H9 (cell line): ENCODE measurements at regions not wholly inside any gene's neighbourhood (a gene's known extent, or its start where the extent isn't known, plus 50 kb on each side); places are given as distances from the start of the nearest gene placed in this dataset.

Source experiments
- DNase-seq: peaks from one replicate; pipeline ENCODE4 v3.0.0-alpha.2; 2017
- H2AFZ ChIP-seq: one replicate; pipeline ENCODE4 v1.6.1; 2013; ENCODE audit warnings: mild to moderate bottlenecking, low read length, control low read depth, moderate library complexity
- H2AK5ac ChIP-seq: 2 replicates; pipeline ENCODE4 v1.6.1; 2013; ENCODE audit warnings: low read length, control low read depth, mixed read lengths; ENCODE audit not compliant: insufficient read length
- H2BK120ac ChIP-seq: one replicate; pipeline ENCODE4 v1.6.1; 2013; ENCODE audit warnings: low read depth, mild to moderate bottlenecking, low read length, control low read depth, inconsistent platforms; ENCODE audit not compliant: poor library complexity, severe bottlenecking
- H2BK12ac ChIP-seq: 2 replicates; pipeline ENCODE4 v1.6.1; 2013; ENCODE audit warnings: low read length, control low read depth, mixed read lengths, low read depth; ENCODE audit not compliant: insufficient read length
- H2BK15ac ChIP-seq: 2 replicates; pipeline ENCODE4 v1.6.1; 2013; ENCODE audit warnings: low read depth, low read length, control low read depth
- H2BK20ac ChIP-seq: one replicate; pipeline ENCODE4 v1.6.1; 2013; ENCODE audit warnings: low read depth, mild to moderate bottlenecking, low read length, control low read depth, inconsistent platforms; ENCODE audit not compliant: poor library complexity, severe bottlenecking
- H2BK5ac ChIP-seq: 2 replicates; pipeline ENCODE4 v1.6.1; 2013; ENCODE audit warnings: low read length, control low read depth, mixed read lengths; ENCODE audit not compliant: insufficient read length
- H3K14ac ChIP-seq: 2 replicates; pipeline ENCODE4 v1.6.1; 2013; ENCODE audit warnings: low read length, control low read depth; ENCODE audit not compliant: insufficient read depth
- H3K18ac ChIP-seq: 2 replicates; pipeline ENCODE4 v1.6.1; 2013; ENCODE audit warnings: low read depth, mild to moderate bottlenecking, mixed read lengths, low read length, control low read depth; ENCODE audit not compliant: insufficient read length
- H3K23ac ChIP-seq: 2 replicates; pipeline ENCODE4 v1.6.1; 2013; ENCODE audit warnings: low read length, control low read depth, mixed read lengths, low read depth; ENCODE audit not compliant: insufficient read length
- H3K23me2 ChIP-seq: 2 replicates; pipeline ENCODE4 v1.6.1; 2013; ENCODE audit warnings: low read depth, mild to moderate bottlenecking, mixed read lengths, low read length, control low read depth; ENCODE audit not compliant: insufficient read length, poor library complexity, severe bottlenecking
- H3K27ac ChIP-seq: 2 replicates; pipeline ENCODE4 v1.5.1; 2013; ENCODE audit warnings: low read length, control low read depth, mixed read lengths, low read depth; ENCODE audit not compliant: insufficient read length
- H3K27me3 ChIP-seq: 2 replicates; pipeline ENCODE4 v1.6.1; 2013; ENCODE audit warnings: low read length, control low read depth, inconsistent platforms; ENCODE audit not compliant: insufficient read depth
- H3K4ac ChIP-seq: 2 replicates; pipeline ENCODE4 v1.6.1; 2013; ENCODE audit warnings: low read depth, mild to moderate bottlenecking, control low read depth, inconsistent platforms, low read length, moderate library complexity
- H3K4me1 ChIP-seq: 2 replicates; pipeline ENCODE4 v1.6.1; 2013; ENCODE audit warnings: low read length, control low read depth, inconsistent platforms; ENCODE audit not compliant: insufficient read depth
- H3K4me2 ChIP-seq: 2 replicates; pipeline ENCODE4 v1.6.1; 2013; ENCODE audit warnings: low read length, control low read depth, mixed read lengths; ENCODE audit not compliant: insufficient read length, insufficient read depth
- H3K56ac ChIP-seq: 2 replicates; pipeline ENCODE4 v1.6.1; 2013; ENCODE audit warnings: low read depth, mild to moderate bottlenecking, mixed read lengths, low read length, control low read depth; ENCODE audit not compliant: insufficient read length
- H3K79me1 ChIP-seq: 2 replicates; pipeline ENCODE4 v1.6.1; 2013; ENCODE audit warnings: low read depth, mild to moderate bottlenecking, moderate library complexity, low read length, control low read depth, inconsistent platforms; ENCODE audit not compliant: insufficient read depth, poor library complexity, severe bottlenecking
- H3K79me2 ChIP-seq: 2 replicates; pipeline ENCODE4 v1.6.1; 2013; ENCODE audit warnings: low read length, control low read depth, inconsistent platforms; ENCODE audit not compliant: insufficient read depth
- H3K9ac ChIP-seq: 2 replicates; pipeline ENCODE4 v1.6.1; 2013; ENCODE audit warnings: low read length, control low read depth, mixed read lengths; ENCODE audit not compliant: insufficient read length; ENCODE audit errors: extremely low read depth
- H3K9me3 ChIP-seq: one replicate; pipeline ENCODE4 v1.6.1; 2013; ENCODE audit warnings: low read depth, low read length, inconsistent platforms; ENCODE audit not compliant: control insufficient read depth
- H3T11ph ChIP-seq: one replicate; pipeline ENCODE4 v1.6.1; 2013; ENCODE audit warnings: mild to moderate bottlenecking, low read length, control low read depth, inconsistent platforms
- H4K20me1 ChIP-seq: one replicate; pipeline ENCODE4 v1.6.1; 2013; ENCODE audit not compliant: control insufficient read depth, insufficient read length, insufficient read depth
- H4K5ac ChIP-seq: 2 replicates; pipeline ENCODE4 v1.6.1; 2013; ENCODE audit warnings: low read depth, mild to moderate bottlenecking, mixed read lengths, low read length, control low read depth; ENCODE audit not compliant: insufficient read length
- H4K8ac ChIP-seq: replicated peaks from 2 replicates; pipeline ENCODE4 v1.6.1; 2013; ENCODE audit warnings: low read length, control low read depth, mixed read lengths, low read depth; ENCODE audit not compliant: insufficient read length
- H4K91ac ChIP-seq: 2 replicates; pipeline ENCODE4 v1.6.1; 2013; ENCODE audit warnings: low read depth, mild to moderate bottlenecking, moderate library complexity, mixed read lengths, low read length, control low read depth; ENCODE audit not compliant: insufficient read length
- H3K27ac Mint-ChIP-seq, 3 experiments: 2 replicates in 2 of 3; 3 replicates in 1 of 3; pipeline ENCODE4 v1.8.0; 2020 to 2021; ENCODE audit warnings: mixed read lengths in 3 of 3, mild to moderate bottlenecking in 1 of 3, moderate library complexity in 1 of 3
- H3K27me3 Mint-ChIP-seq: 2 replicates; pipeline ENCODE4 v1.8.0; 2021; ENCODE audit warnings: low read depth, mild to moderate bottlenecking, moderate library complexity, mixed read lengths
- H3K36me3 Mint-ChIP-seq, 3 experiments: 2 replicates in 2 of 3; 3 replicates in 1 of 3; pipeline ENCODE4 v1.8.0; 2020 to 2021; ENCODE audit warnings: low read depth in 3 of 3, mixed read lengths in 3 of 3; ENCODE audit not compliant: insufficient read depth in 1 of 3
- H3K4me1 Mint-ChIP-seq, 2 experiments: 2 replicates each; pipeline ENCODE4 v1.8.0; 2020; ENCODE audit warnings: mixed read lengths in 2 of 2
- H3K4me3 Mint-ChIP-seq, 2 experiments: 2 replicates in 1 of 2; 3 replicates in 1 of 2; pipeline ENCODE4 v1.8.0; 2020 to 2021; ENCODE audit warnings: mild to moderate bottlenecking in 2 of 2, mixed read lengths in 2 of 2, moderate library complexity in 1 of 2
- H3K9me3 Mint-ChIP-seq, 2 experiments: 2 replicates in 1 of 2; 3 replicates in 1 of 2; pipeline ENCODE4 v1.8.0; 2020; ENCODE audit warnings: mild to moderate bottlenecking in 2 of 2, mixed read lengths in 2 of 2, moderate library complexity in 1 of 2
- CTCF ChIP-seq: fragments of 200-600 bp; sonication (generic); conservative IDR thresholded peaks from 3 replicates; pipeline ENCODE4 v1.8.0; 2021; ENCODE audit warnings: antibody characterized with exemption, mild to moderate bottlenecking
- WGBS: extraction: QIAGEN DNeasy Blood & Tissue Kit; methylation state at CpG from one replicate; pipeline ENCODE4 v1.1.7; 2013; ENCODE audit warnings: missing lambda C conversion rate, low lambda C conversion rate, mixed read lengths; ENCODE audit not compliant: insufficient read length; ENCODE audit errors: extremely low coverage; 5-methylcytosine and 5-hydroxymethylcytosine counted together

- Histone ChIP-seq H3K4me2 (no peak overlapping the region), H3K79me1 (no peaks in the 10 kb centered on the region), H3K23ac (no peak overlapping the region), H2BK15ac (no peak overlapping the region), H2AK5ac (no peak overlapping the region), H4K20me1 (no peaks in the 10 kb centered on the region), H4K8ac (no peak overlapping the region), H3K14ac (no peak overlapping the region), H3K9ac (no peak overlapping the region), H3K18ac (no peak overlapping the region), H4K5ac (no peak overlapping the region), H3K27ac (no peak overlapping the region), H3K27me3 (no peaks in the 10 kb centered on the region; the same call in 1 of the 2 replicates), H2AFZ (no peak overlapping the region), H3K4ac (no peak overlapping the region), H3T11ph (no peak overlapping the region), H3K4me1 (peaks cover 13% of the 10 kb centered on the region; the same call in 1 of the 2 replicates), H3K79me2 (no peaks in the 10 kb centered on the region), H2BK120ac (no peak overlapping the region), H3K56ac (no peak overlapping the region), H4K91ac (no peak overlapping the region), H2BK5ac (no peak overlapping the region), H2BK12ac (no peak overlapping the region), H2BK20ac (no peak overlapping the region), H3K23me2 (no peaks in the 10 kb centered on the region), H3K9me3 (no peaks in the 10 kb centered on the region)
- no CpG with 5 or more reads among the region's 3 CpGs for WGBS
- no peaks in the 10 kb centered on the region for H3K9me3 Mint-ChIP-seq
- peaks cover 37 to 43% of the 10 kb centered on the region in 2 experiments for H3K4me1 Mint-ChIP-seq
- no peak for DNase-seq
- no peaks in the 10 kb centered on the region; a peak in 1 of 7 replicates for H3K36me3 Mint-ChIP-seq
- no peak overlapping the region for H3K27ac Mint-ChIP-seq
- no peak overlapping the region; a peak in 1 of 5 replicates for H3K4me3 Mint-ChIP-seq
- H3K27me3 Mint-ChIP-seq = peaks cover 8% of the 10 kb centered on the region
- no peak for TF ChIP-seq CTCF
These were observed 58.8 kb downstream of the GADD45G start for GRCh38 chr9:89663614-89663970.
